GM12878 (cell line): ENCODE measurements at regions not wholly inside any gene's neighbourhood (a gene's known extent, or its start where the extent isn't known, plus 50 kb on each side); places are given as distances from the start of the nearest gene placed in this dataset.

Experiments used
- ATAC-seq: fragments of 200-7000 bp; cut with Tn5 transposase; 3 replicates; pipeline ENCODE4 v1.9.1; 2020; ENCODE audit warnings: mild to moderate bottlenecking, moderate library complexity
- BruUV-seq: library from RNA; stranded (reverse); fragments of 400-500 nt; replicated peaks from 2 replicates; lab custom pipeline; 2021; lab: Mats Ljungman, UMichigan
- CTCF ChIA-PET: fragments of 300-600 bp; sonication (Branson Sonifier 250); formaldehyde crosslinking; extraction: SDS; loops from one replicate; lab custom pipeline; 2021; ENCODE audit warnings: inconsistent platforms; lab: Yijun Ruan, JAX
- POLR2A ChIA-PET: fragments of 350-600 bp; formaldehyde crosslinking; extraction: SDS; loops from one replicate; lab custom pipeline; 2021; ENCODE audit warnings: inconsistent platforms; lab: Charles Lee
- RAD21 ChIA-PET: fragments of 300-600 bp; sonication (Branson Sonifier 250); formaldehyde crosslinking; loops from one replicate; lab custom pipeline; 2023; ENCODE audit warnings: antibody characterized with exemption; ENCODE audit not compliant: unreplicated experiment; lab: Charles Lee
- SMC1A ChIA-PET: fragments of 300-600 bp; sonication (Branson Sonifier 250); formaldehyde crosslinking; loops from one replicate; lab custom pipeline; 2023; ENCODE audit not compliant: unreplicated experiment, uncharacterized antibody; lab: Charles Lee
- DNase-seq: peaks from one replicate; pipeline ENCODE4 v3.0.0-alpha.2; 2011; ENCODE audit warnings: low read depth, low spot score
- FAIRE-seq: peaks from 3 replicates; lab custom pipeline; 2011; peaks lifted over from hg19 to GRCh38; lab: Jason Lieb, UNC
- H2AFZ ChIP-seq: 2 replicates; pipeline ENCODE4 v1.6.0; 2011; ENCODE audit warnings: low read depth, low read length, control low read depth; ENCODE audit not compliant: control insufficient read depth
- H3K27ac ChIP-seq: 2 replicates; pipeline ENCODE4 v1.5.1; 2011; ENCODE audit warnings: control low read depth; ENCODE audit not compliant: control insufficient read depth, insufficient read depth
- H3K27me3 ChIP-seq, 2 experiments: replicated peaks in 1 of 2; 2 replicates each; pipeline versions ENCODE4 v1.6.0 to v1.6.1; 2011; ENCODE audit warnings: low read length in 1 of 2; ENCODE audit not compliant: control insufficient read depth in 2 of 2, insufficient read depth in 2 of 2
- H3K36me3 ChIP-seq, 2 experiments: 2 replicates each; pipeline ENCODE4 v1.5.1; 2011; ENCODE audit warnings: low read length in 1 of 2; ENCODE audit not compliant: control insufficient read depth in 2 of 2, insufficient read depth in 2 of 2
- H3K4me1 ChIP-seq: 2 replicates; pipeline ENCODE4 v1.6.1; 2011; ENCODE audit warnings: mild to moderate bottlenecking, low read length, moderate library complexity, mixed read lengths; ENCODE audit not compliant: control insufficient read depth, insufficient read depth
- H3K4me2 ChIP-seq: 2 replicates; pipeline ENCODE4 v1.6.0; 2011; ENCODE audit warnings: control low read depth; ENCODE audit not compliant: control insufficient read depth, insufficient read depth
- H3K4me3 ChIP-seq: fragments of 200-600 bp; sonication (generic); 2 replicates; pipeline ENCODE4 v1.5.1; 2016
- H3K79me2 ChIP-seq: 2 replicates; pipeline ENCODE4 v1.6.0; 2011; ENCODE audit warnings: low read length; ENCODE audit not compliant: control insufficient read depth, insufficient read depth
- H3K9ac ChIP-seq: 2 replicates; pipeline ENCODE4 v1.8.0; 2011; ENCODE audit warnings: low read length, control low read depth, mixed read lengths; ENCODE audit not compliant: control insufficient read depth, insufficient read depth
- H3K9me3 ChIP-seq: replicated peaks from 3 replicates; pipeline ENCODE4 v1.5.1; 2011; ENCODE audit warnings: mild to moderate bottlenecking, low read length; ENCODE audit not compliant: control insufficient read depth, insufficient read depth
- H4K20me1 ChIP-seq: 2 replicates; pipeline ENCODE4 v1.6.0; 2011; ENCODE audit not compliant: control insufficient read depth, insufficient read depth
- BACH1 ChIP-seq: fragments of 450-650 bp; IDR thresholded peaks from 2 replicates; pipeline ENCODE4 v1.6.1; 2017; ENCODE audit warnings: mild to moderate bottlenecking, borderline replicate concordance
- EP300 ChIP-seq, 2 experiments: fragments of 150-350 bp in 1 of 2; IDR thresholded peaks; 2 replicates each; pipeline ENCODE4 v1.6.1; 2011 to 2012; ENCODE audit warnings: low read depth in 2 of 2, low read length in 2 of 2, borderline replicate concordance in 1 of 2, improper control_type of control experiment in 1 of 2, inconsistent platforms in 1 of 2; ENCODE audit not compliant: control insufficient read depth in 1 of 2
- GATAD2B ChIP-seq: fragments of 450-650 bp; conservative IDR thresholded peaks from 2 replicates; pipeline ENCODE4 v1.6.1; 2017; ENCODE audit warnings: low read depth, mild to moderate bottlenecking, moderate library complexity
- IKZF1 ChIP-seq: fragments of 450-650 bp; conservative IDR thresholded peaks from 2 replicates; pipeline ENCODE4 v1.6.1; 2017; ENCODE audit warnings: antibody characterized with exemption, mild to moderate bottlenecking
- NFYA ChIP-seq: IDR thresholded peaks from 2 replicates; pipeline ENCODE4 v1.6.1; 2011; ENCODE audit warnings: low read depth, mild to moderate bottlenecking, low read length, improper control_type of control experiment, borderline replicate concordance
- POLR2AphosphoS5 ChIP-seq: IDR thresholded peaks from 2 replicates; pipeline ENCODE4 v1.6.1; 2011; ENCODE audit warnings: mild to moderate bottlenecking, low read length, inconsistent platforms
- RUNX3 ChIP-seq: IDR thresholded peaks from 2 replicates; pipeline ENCODE4 v1.6.1; 2012; ENCODE audit warnings: low read length, inconsistent platforms
- STAT3 ChIP-seq: IDR thresholded peaks from 2 replicates; pipeline ENCODE4 v1.6.1; 2011; ENCODE audit warnings: low read depth, low read length, improper control_type of control experiment
- SUPT20H ChIP-seq: IDR thresholded peaks from 2 replicates; pipeline ENCODE4 v1.6.1; 2011; ENCODE audit warnings: low read depth, mild to moderate bottlenecking, low read length, moderate library complexity, borderline replicate concordance; ENCODE audit not compliant: control insufficient read depth
- TARDBP ChIP-seq: IDR thresholded peaks from 2 replicates; pipeline ENCODE4 v1.6.1; 2016; ENCODE audit warnings: borderline replicate concordance
- WGBS: methylation state at CpG from one replicate; pipeline ENCODE4 v1.1.6; 2016; ENCODE audit warnings: low lambda C conversion rate; ENCODE audit not compliant: insufficient replicate concordance, insufficient coverage; ENCODE audit errors: missing lambda C conversion rate; 5-methylcytosine and 5-hydroxymethylcytosine counted together
- in situ Hi-C: fragments of 300-500 bp; cut with MboI; formaldehyde crosslinking; loops from 9 replicates; pipeline ENCODE4 v1.14.3; 2018; ENCODE audit warnings: mixed read lengths
- intact Hi-C: fragments of 100-400 bp; cut with micrococcal nuclease; formaldehyde crosslinking; loops from one replicate; pipeline ENCODE4 v1.14.2; 2022; ENCODE audit not compliant: unreplicated experiment
- TF ChIP-seq, protein P1 (sequence below): fragments of 450-650 bp; formaldehyde crosslinking; IDR thresholded peaks from 2 replicates; pipeline ENCODE4 v1.4.0; 2020; ENCODE audit warnings: mild to moderate bottlenecking, moderate library complexity

DNA sequence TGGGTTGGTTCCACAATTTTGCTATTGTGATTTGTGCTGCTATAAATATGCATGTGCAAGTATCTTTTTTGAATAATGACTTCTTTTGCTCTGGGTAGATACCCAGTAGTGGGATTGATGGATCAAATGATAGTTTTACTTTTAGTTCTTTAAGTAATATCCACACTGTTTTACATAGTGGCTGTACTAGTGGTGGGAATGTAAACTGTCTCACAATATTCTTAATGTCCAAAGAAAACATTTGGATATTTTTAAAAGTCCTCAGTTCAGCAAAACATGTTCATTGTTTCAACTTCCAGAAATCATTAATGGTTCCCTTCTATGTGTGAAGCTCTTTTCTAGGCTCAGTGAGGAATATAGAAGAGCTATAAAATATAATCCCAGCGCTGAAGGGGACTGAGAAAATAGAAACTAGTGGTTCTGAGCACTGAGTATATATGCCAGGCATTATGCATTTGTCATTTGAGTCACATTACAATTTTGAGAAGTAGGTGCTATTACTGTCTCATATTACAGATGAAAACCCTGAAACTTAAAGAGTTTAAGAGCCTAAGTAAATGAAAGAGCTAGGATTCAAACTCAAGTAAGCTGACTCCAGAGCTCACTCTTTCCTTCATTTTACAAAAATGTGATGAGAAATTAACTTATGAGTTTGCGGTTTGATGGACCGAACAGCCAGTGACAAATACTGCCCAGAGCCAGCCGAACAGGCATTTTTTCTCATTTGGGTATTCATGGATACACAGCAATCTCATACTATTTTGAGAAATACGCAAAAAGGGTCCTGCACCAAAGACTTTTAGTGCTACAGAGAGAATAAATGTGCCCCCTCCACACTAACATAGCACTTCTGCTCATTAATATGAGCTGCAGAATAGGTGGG is 250.1 kb downstream of the TBX18 start:
- Histone ChIP-seq H2AFZ (no peak overlapping the region), H3K9ac (no peak overlapping the region), H3K79me2 (no peaks in the 10 kb centered on the region), H3K36me3 (no peaks in the 10 kb centered on the region), H3K4me3 (no peak overlapping the region), H3K27me3 (no peaks in the 10 kb centered on the region), H4K20me1 (no peaks in the 10 kb centered on the region), H3K4me2 (no peak overlapping the region), H3K9me3 (no peaks in the 10 kb centered on the region), H3K4me1 (no peaks in the 10 kb centered on the region), H3K27ac (no peak overlapping the region)
- TF ChIP-seq TARDBP: no peak
- TF ChIP-seq BACH1: no peak
- TF ChIP-seq SUPT20H: no peak
- no peak for TF ChIP-seq EP300 (IDR thresholded peaks at IDR 0.05; ENCODE audit: borderline replicate concordance in 1 of 2, control insufficient read depth in 1 of 2, low read depth in 2 of 2, low read length in 2 of 2)
- no peak for TF ChIP-seq IKZF1
- TF ChIP-seq STAT3: no peak
- TF ChIP-seq, protein P1, sequence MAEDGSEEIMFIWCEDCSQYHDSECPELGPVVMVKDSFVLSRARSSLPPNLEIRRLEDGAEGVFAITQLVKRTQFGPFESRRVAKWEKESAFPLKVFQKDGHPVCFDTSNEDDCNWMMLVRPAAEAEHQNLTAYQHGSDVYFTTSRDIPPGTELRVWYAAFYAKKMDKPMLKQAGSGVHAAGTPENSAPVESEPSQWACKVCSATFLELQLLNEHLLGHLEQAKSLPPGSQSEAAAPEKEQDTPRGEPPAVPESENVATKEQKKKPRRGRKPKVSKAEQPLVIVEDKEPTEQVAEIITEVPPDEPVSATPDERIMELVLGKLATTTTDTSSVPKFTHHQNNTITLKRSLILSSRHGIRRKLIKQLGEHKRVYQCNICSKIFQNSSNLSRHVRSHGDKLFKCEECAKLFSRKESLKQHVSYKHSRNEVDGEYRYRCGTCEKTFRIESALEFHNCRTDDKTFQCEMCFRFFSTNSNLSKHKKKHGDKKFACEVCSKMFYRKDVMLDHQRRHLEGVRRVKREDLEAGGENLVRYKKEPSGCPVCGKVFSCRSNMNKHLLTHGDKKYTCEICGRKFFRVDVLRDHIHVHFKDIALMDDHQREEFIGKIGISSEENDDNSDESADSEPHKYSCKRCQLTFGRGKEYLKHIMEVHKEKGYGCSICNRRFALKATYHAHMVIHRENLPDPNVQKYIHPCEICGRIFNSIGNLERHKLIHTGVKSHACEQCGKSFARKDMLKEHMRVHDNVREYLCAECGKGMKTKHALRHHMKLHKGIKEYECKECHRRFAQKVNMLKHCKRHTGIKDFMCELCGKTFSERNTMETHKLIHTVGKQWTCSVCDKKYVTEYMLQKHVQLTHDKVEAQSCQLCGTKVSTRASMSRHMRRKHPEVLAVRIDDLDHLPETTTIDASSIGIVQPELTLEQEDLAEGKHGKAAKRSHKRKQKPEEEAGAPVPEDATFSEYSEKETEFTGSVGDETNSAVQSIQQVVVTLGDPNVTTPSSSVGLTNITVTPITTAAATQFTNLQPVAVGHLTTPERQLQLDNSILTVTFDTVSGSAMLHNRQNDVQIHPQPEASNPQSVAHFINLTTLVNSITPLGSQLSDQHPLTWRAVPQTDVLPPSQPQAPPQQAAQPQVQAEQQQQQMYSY (CRISPR knock-in tag): no peak
- TF ChIP-seq GATAD2B: no peak
- TF ChIP-seq RUNX3: no peak
- no peak for TF ChIP-seq POLR2AphosphoS5
- no peak for TF ChIP-seq NFYA
- RAD21 ChIA-PET: no interaction called here
- 32% methylated on average over 5 of the region's 5 CpGs for WGBS
- ATAC-seq: no peak
- no TSS peak for BruUV-seq
- no peak for DNase-seq
- CTCF ChIA-PET: interaction anchor here (1.2 to 1.4 kb wide), 2 partner anchors 9 to 12 kb away, joined by 3 read pairs; no protein-coding TSS in a partner anchor
- POLR2A ChIA-PET: no interaction called here
- in situ Hi-C loops (no loop called here), intact Hi-C loops (no loop called here)
- SMC1A ChIA-PET: interaction anchor here (0.7 to 1.8 kb wide), 7 partner anchors 13 to 134 kb away, joined by 3 to 6 read pairs (median 3); no protein-coding TSS in a partner anchor
- FAIRE-seq: no peak
